GM12878 (cell line): ENCODE measurements at regions not wholly inside any gene's neighbourhood (a gene's known extent, or its start where the extent isn't known, plus 50 kb on each side); places are given as distances from the start of the nearest gene placed in this dataset.

Experiments
- ATAC-seq: fragments of 200-7000 bp; cut with Tn5 transposase; 3 replicates; pipeline ENCODE4 v1.9.1; 2020; ENCODE audit warnings: mild to moderate bottlenecking, moderate library complexity
- BruUV-seq: library from RNA; stranded (reverse); fragments of 400-500 nt; replicated peaks from 2 replicates; lab custom pipeline; 2021; lab: Mats Ljungman, UMichigan
- CTCF ChIA-PET: fragments of 300-600 bp; sonication (Branson Sonifier 250); formaldehyde crosslinking; extraction: SDS; loops from one replicate; lab custom pipeline; 2021; ENCODE audit warnings: inconsistent platforms; lab: Yijun Ruan, JAX
- POLR2A ChIA-PET: fragments of 350-600 bp; formaldehyde crosslinking; extraction: SDS; loops from one replicate; lab custom pipeline; 2021; ENCODE audit warnings: inconsistent platforms; lab: Charles Lee
- RAD21 ChIA-PET: fragments of 300-600 bp; sonication (Branson Sonifier 250); formaldehyde crosslinking; loops from one replicate; lab custom pipeline; 2023; ENCODE audit warnings: antibody characterized with exemption; ENCODE audit not compliant: unreplicated experiment; lab: Charles Lee
- SMC1A ChIA-PET: fragments of 300-600 bp; sonication (Branson Sonifier 250); formaldehyde crosslinking; loops from one replicate; lab custom pipeline; 2023; ENCODE audit not compliant: unreplicated experiment, uncharacterized antibody; lab: Charles Lee
- DNase-seq: peaks from one replicate; pipeline ENCODE4 v3.0.0-alpha.2; 2011; ENCODE audit warnings: low read depth, low spot score
- FAIRE-seq: peaks from 3 replicates; lab custom pipeline; 2011; peaks lifted over from hg19 to GRCh38; lab: Jason Lieb, UNC
- H2AFZ ChIP-seq: 2 replicates; pipeline ENCODE4 v1.6.0; 2011; ENCODE audit warnings: low read depth, low read length, control low read depth; ENCODE audit not compliant: control insufficient read depth
- H3K27ac ChIP-seq: 2 replicates; pipeline ENCODE4 v1.5.1; 2011; ENCODE audit warnings: control low read depth; ENCODE audit not compliant: control insufficient read depth, insufficient read depth
- H3K27me3 ChIP-seq, 2 experiments: replicated peaks in 1 of 2; 2 replicates each; pipeline versions ENCODE4 v1.6.0 to v1.6.1; 2011; ENCODE audit warnings: low read length in 1 of 2; ENCODE audit not compliant: control insufficient read depth in 2 of 2, insufficient read depth in 2 of 2
- H3K36me3 ChIP-seq, 2 experiments: 2 replicates each; pipeline ENCODE4 v1.5.1; 2011; ENCODE audit warnings: low read length in 1 of 2; ENCODE audit not compliant: control insufficient read depth in 2 of 2, insufficient read depth in 2 of 2
- H3K4me1 ChIP-seq: 2 replicates; pipeline ENCODE4 v1.6.1; 2011; ENCODE audit warnings: mild to moderate bottlenecking, low read length, moderate library complexity, mixed read lengths; ENCODE audit not compliant: control insufficient read depth, insufficient read depth
- H3K4me2 ChIP-seq: 2 replicates; pipeline ENCODE4 v1.6.0; 2011; ENCODE audit warnings: control low read depth; ENCODE audit not compliant: control insufficient read depth, insufficient read depth
- H3K4me3 ChIP-seq: fragments of 200-600 bp; sonication (generic); 2 replicates; pipeline ENCODE4 v1.5.1; 2016
- H3K79me2 ChIP-seq: 2 replicates; pipeline ENCODE4 v1.6.0; 2011; ENCODE audit warnings: low read length; ENCODE audit not compliant: control insufficient read depth, insufficient read depth
- H3K9ac ChIP-seq: 2 replicates; pipeline ENCODE4 v1.8.0; 2011; ENCODE audit warnings: low read length, control low read depth, mixed read lengths; ENCODE audit not compliant: control insufficient read depth, insufficient read depth
- H3K9me3 ChIP-seq: replicated peaks from 3 replicates; pipeline ENCODE4 v1.5.1; 2011; ENCODE audit warnings: mild to moderate bottlenecking, low read length; ENCODE audit not compliant: control insufficient read depth, insufficient read depth
- H4K20me1 ChIP-seq: 2 replicates; pipeline ENCODE4 v1.6.0; 2011; ENCODE audit not compliant: control insufficient read depth, insufficient read depth
- CTCF ChIP-seq, 3 experiments: IDR thresholded peaks in 2 of 3; conservative IDR thresholded peaks in 1 of 3; 2 replicates each; pipeline ENCODE4 v1.5.1; 2011; ENCODE audit warnings: low read depth in 3 of 3, low read length in 3 of 3, mild to moderate bottlenecking in 3 of 3, control low read depth in 2 of 3, moderate library complexity in 2 of 3, inconsistent platforms in 1 of 3, mixed read lengths in 1 of 3; ENCODE audit not compliant: control insufficient read depth in 2 of 3, insufficient read depth in 1 of 3; ENCODE audit errors: extremely low read depth in 1 of 3
- EGR1 ChIP-seq, 2 experiments: IDR thresholded peaks; 1 replicate in 1 of 2; 2 replicates in 1 of 2; pipeline ENCODE4 v1.6.1; 2011 to 2012; ENCODE audit warnings: low read depth in 2 of 2, low read length in 2 of 2, borderline replicate concordance in 1 of 2, mild to moderate bottlenecking in 1 of 2, moderate library complexity in 1 of 2
- ELK1 ChIP-seq: IDR thresholded peaks from 2 replicates; pipeline ENCODE4 v1.6.1; 2012; ENCODE audit warnings: low read depth, low read length, improper control_type of control experiment
- FOXM1 ChIP-seq: IDR thresholded peaks from 2 replicates; pipeline ENCODE4 v1.6.1; 2012; ENCODE audit warnings: low read depth, mild to moderate bottlenecking, inconsistent platforms, low read length, moderate library complexity
- HCFC1 ChIP-seq: fragments of 150-350 bp; IDR thresholded peaks from 2 replicates; pipeline ENCODE4 v1.6.1; 2014; ENCODE audit warnings: low read length
- HDAC6 ChIP-seq: fragments of 200-600 bp; sonication (generic); IDR thresholded peaks from one replicate; pipeline ENCODE4 v1.8.0; 2017; ENCODE audit warnings: antibody characterized with exemption; ENCODE audit not compliant: unreplicated experiment
- IKZF1 ChIP-seq: fragments of 450-650 bp; conservative IDR thresholded peaks from 2 replicates; pipeline ENCODE4 v1.6.1; 2017; ENCODE audit warnings: antibody characterized with exemption, mild to moderate bottlenecking
- MEF2A ChIP-seq: IDR thresholded peaks from 2 replicates; pipeline ENCODE4 v1.6.1; 2011; ENCODE audit warnings: low read depth, mild to moderate bottlenecking, low read length, moderate library complexity; ENCODE audit not compliant: insufficient read depth
- MYB ChIP-seq: fragments of 150-350 bp; IDR thresholded peaks from 2 replicates; pipeline ENCODE4 v1.6.1; 2014; ENCODE audit warnings: mild to moderate bottlenecking, low read depth, low read length, borderline replicate concordance
- NR2F1 ChIP-seq: fragments of 450-650 bp; conservative IDR thresholded peaks from 2 replicates; pipeline ENCODE4 v1.6.1; 2017; ENCODE audit warnings: mild to moderate bottlenecking
- RELA ChIP-seq: fragments of 450-650 bp; IDR thresholded peaks from 2 replicates; pipeline ENCODE4 v1.8.0; 2014; ENCODE audit warnings: borderline replicate concordance; ENCODE audit not compliant: partially characterized antibody
- SMAD1 ChIP-seq: fragments of 450-650 bp; IDR thresholded peaks from 2 replicates; pipeline ENCODE4 v1.6.1; 2018; ENCODE audit warnings: mild to moderate bottlenecking, low read depth; ENCODE audit not compliant: partially characterized antibody
- TCF12 ChIP-seq: IDR thresholded peaks from 2 replicates; pipeline ENCODE4 v1.6.1; 2011; ENCODE audit warnings: low read depth, mild to moderate bottlenecking, low read length
- YY1 ChIP-seq: IDR thresholded peaks from 2 replicates; pipeline ENCODE4 v1.6.1; 2011; ENCODE audit warnings: low read depth, mild to moderate bottlenecking, low read length
- WGBS: methylation state at CpG from one replicate; pipeline ENCODE4 v1.1.6; 2016; ENCODE audit warnings: low lambda C conversion rate; ENCODE audit not compliant: insufficient replicate concordance, insufficient coverage; ENCODE audit errors: missing lambda C conversion rate; 5-methylcytosine and 5-hydroxymethylcytosine counted together
- in situ Hi-C: fragments of 300-500 bp; cut with MboI; formaldehyde crosslinking; loops from 9 replicates; pipeline ENCODE4 v1.14.3; 2018; ENCODE audit warnings: mixed read lengths
- intact Hi-C: fragments of 100-400 bp; cut with micrococcal nuclease; formaldehyde crosslinking; loops from one replicate; pipeline ENCODE4 v1.14.2; 2022; ENCODE audit not compliant: unreplicated experiment

GRCh38 chr16:79954921-79955705 is 354.6 kb upstream of the MAF start:
- no peaks in the 10 kb centered on the region for H3K36me3 ChIP-seq
- ChIA-PET POLR2A (no interaction called here), CTCF (no interaction called here), RAD21 (no interaction called here), SMC1A (no interaction called here)
- in situ Hi-C loops (no loop called here), intact Hi-C loops (no loop called here)
- ATAC-seq: no peak
- FAIRE-seq: no peak
- no peak overlapping the region for H3K4me3 ChIP-seq
- no peak overlapping the region for H3K4me2 ChIP-seq
- no peaks in the 10 kb centered on the region for H3K79me2 ChIP-seq
- H2AFZ ChIP-seq: no peak overlapping the region
- DNase-seq: no peak
- no TSS peak for BruUV-seq
- H3K9ac ChIP-seq: no peak overlapping the region
- TF ChIP-seq EGR1 (IDR thresholded peaks at IDR 0.05; ENCODE audit: borderline replicate concordance in 1 of 2, low read depth in 2 of 2, low read length in 2 of 2): no peak
- TF ChIP-seq HDAC6: no peak
- H3K27ac ChIP-seq: no peak overlapping the region
- no peaks in the 10 kb centered on the region for H3K27me3 ChIP-seq
- H4K20me1 ChIP-seq: no peaks in the 10 kb centered on the region
- H3K9me3 ChIP-seq: no peaks in the 10 kb centered on the region
- 12% methylated on average over 4 of the region's 4 CpGs for WGBS
- no peaks in the 10 kb centered on the region for H3K4me1 ChIP-seq

GRCh38 chr16:79950932-79951719 is 350.6 kb upstream of the MAF start:
- POLR2A ChIA-PET: no interaction called here
- H3K36me3 ChIP-seq: no peaks in the 10 kb centered on the region
- no peak overlapping the region for H3K4me3 ChIP-seq
- intact Hi-C loops: no loop called here
- H4K20me1 ChIP-seq: no peaks in the 10 kb centered on the region
- H3K4me2 ChIP-seq: no peak overlapping the region
- no peak for DNase-seq
- 0% methylated on average over 3 of the region's 3 CpGs for WGBS
- CTCF ChIA-PET: no interaction called here
- H3K27ac ChIP-seq: no peak overlapping the region
- no peaks in the 10 kb centered on the region for H3K9me3 ChIP-seq
- H3K4me1 ChIP-seq: no peaks in the 10 kb centered on the region
- SMC1A ChIA-PET: no interaction called here
- H2AFZ ChIP-seq: no peak overlapping the region
- ATAC-seq: no peak
- no peaks in the 10 kb centered on the region for H3K27me3 ChIP-seq
- in situ Hi-C loops: no loop called here
- BruUV-seq: no TSS peak
- FAIRE-seq: no peak
- H3K79me2 ChIP-seq: no peaks in the 10 kb centered on the region
- RAD21 ChIA-PET: no interaction called here
- no peak overlapping the region for H3K9ac ChIP-seq
- TF ChIP-seq CTCF (IDR thresholded peaks at IDR 0.05 in 2 of 3, conservative IDR thresholded peaks at IDR 0.05 in 1 of 3; ENCODE audit: control insufficient read depth in 2 of 3, extremely low read depth in 1 of 3, insufficient read depth in 1 of 3, low read depth in 3 of 3, low read length in 3 of 3) (no peak), ELK1 (no peak), MEF2A (no peak), HCFC1 (no peak), YY1 (no peak), TCF12 (no peak), IKZF1 (no peak), SMAD1 (no peak), FOXM1 (no peak), NR2F1 (no peak), MYB (no peak), RELA (no peak)
